GM23248 (cell line): ENCODE measurements at regions not wholly inside any gene's neighbourhood (a gene's known extent, or its start where the extent isn't known, plus 50 kb on each side); places are given as distances from the start of the nearest gene placed in this dataset.

Experiments used
- EZH2 ChIP-seq: fragments of 200-600 bp; sonication (generic); IDR thresholded peaks from 2 replicates; pipeline ENCODE4 v1.6.1; 2018; ENCODE audit warnings: antibody characterized with exemption, mild to moderate bottlenecking; ENCODE audit not compliant: insufficient read depth, poor library complexity, severe bottlenecking
- EZH2phosphoT487 ChIP-seq: fragments of 200-600 bp; sonication (generic); IDR thresholded peaks from 2 replicates; pipeline ENCODE4 v1.6.1; 2018; ENCODE audit warnings: antibody characterized with exemption, moderate library complexity, mild to moderate bottlenecking, low read depth; ENCODE audit not compliant: insufficient read depth

DNA sequence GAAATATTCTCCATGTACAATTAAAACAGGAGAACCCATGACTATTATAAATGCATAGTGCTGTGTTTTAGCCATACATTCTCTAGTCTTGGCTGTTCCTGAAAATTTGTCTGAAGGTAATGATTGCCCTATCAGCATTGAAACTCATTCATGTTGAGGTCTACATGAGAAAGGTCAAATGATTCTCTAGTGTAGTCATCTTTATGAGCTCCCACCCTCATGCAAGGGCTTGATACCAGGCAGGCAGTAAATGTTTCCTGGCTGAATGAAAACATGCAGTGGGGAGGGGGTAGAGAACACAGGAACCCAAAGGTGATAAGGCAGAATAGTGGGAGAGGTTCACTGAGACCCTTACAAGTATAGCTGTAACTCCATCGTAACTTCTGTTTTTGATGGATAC lies 424.3 kb downstream of the COG6 start:
- TF ChIP-seq EZH2 (no peak), EZH2phosphoT487 (no peak)
